PC-9 (cell line): ENCODE measurements at regions not wholly inside any gene's neighbourhood (a gene's known extent, or its start where the extent isn't known, plus 50 kb on each side); places are given as distances from the start of the nearest gene placed in this dataset.

Experiments
- BruUV-seq: library from RNA; stranded (reverse); fragments of 400-500 nt; replicated peaks from 2 replicates; lab custom pipeline; 2021; lab: Mats Ljungman, UMichigan
- CTCF ChIA-PET: fragments of 300-600 bp; sonication (Branson Sonifier 250); formaldehyde crosslinking; loops from one replicate; lab custom pipeline; 2022; ENCODE audit warnings: antibody characterized with exemption; lab: Charles Lee
- POLR2A ChIA-PET: fragments of 300-600 bp; sonication (Branson Sonifier 250); formaldehyde crosslinking; loops from one replicate; lab custom pipeline; 2022; ENCODE audit warnings: antibody characterized with exemption; ENCODE audit not compliant: unreplicated experiment; lab: Charles Lee
- DNase-seq, 2 experiments: peaks; one replicate each; pipeline versions ENCODE4 v3.0.0 to v3.0.0-alpha.2; 2015 to 2022; ENCODE audit warnings: mixed read lengths in 1 of 2
- H2AFZ ChIP-seq: fragments of 200-600 bp; sonication (generic); 2 replicates; pipeline ENCODE4 v1.8.1; 2017; ENCODE audit warnings: antibody characterized with exemption
- H3F3A ChIP-seq: fragments of 200-600 bp; sonication (generic); 2 replicates; pipeline ENCODE4 v1.8.1; 2017; ENCODE audit warnings: antibody characterized with exemption, mild to moderate bottlenecking, low read depth; ENCODE audit not compliant: insufficient read depth
- H3K27ac ChIP-seq: fragments of 200-600 bp; sonication (generic); 2 replicates; pipeline ENCODE4 v1.6.1; 2016; ENCODE audit warnings: mixed run types
- H3K27me3 ChIP-seq: fragments of 200-600 bp; sonication (generic); 2 replicates; pipeline ENCODE4 v1.6.1; 2016; ENCODE audit warnings: low read depth, mixed run types; ENCODE audit not compliant: insufficient read depth
- H3K36me3 ChIP-seq: fragments of 200-600 bp; sonication (generic); 2 replicates; pipeline ENCODE4 v1.6.1; 2016; ENCODE audit warnings: low read depth, mixed run types
- H3K4me1 ChIP-seq: fragments of 200-600 bp; sonication (generic); replicated peaks from 2 replicates; pipeline ENCODE4 v1.6.1; 2016; ENCODE audit warnings: mixed run types; ENCODE audit not compliant: insufficient read depth
- H3K4me2 ChIP-seq: fragments of 200-600 bp; sonication (generic); 2 replicates; pipeline ENCODE4 v1.6.1; 2017; ENCODE audit warnings: mixed run types
- H3K4me3 ChIP-seq: fragments of 200-600 bp; sonication (generic); 2 replicates; pipeline ENCODE4 v1.6.1; 2016; ENCODE audit warnings: mixed run types
- H3K79me2 ChIP-seq: fragments of 200-600 bp; sonication (generic); 2 replicates; pipeline ENCODE4 v1.6.1; 2017; ENCODE audit warnings: low read depth, mixed run types
- H3K9me2 ChIP-seq: fragments of 200-600 bp; sonication (generic); 2 replicates; pipeline ENCODE4 v1.8.1; 2017; ENCODE audit warnings: mild to moderate bottlenecking; ENCODE audit not compliant: insufficient read depth
- H3K9me3 ChIP-seq: fragments of 200-600 bp; sonication (generic); 2 replicates; pipeline ENCODE4 v1.8.1; 2016; ENCODE audit warnings: low read depth; ENCODE audit not compliant: insufficient read depth
- H4K20me1 ChIP-seq: fragments of 200-600 bp; sonication (generic); 2 replicates; pipeline ENCODE4 v1.8.1; 2017; ENCODE audit not compliant: insufficient read depth
- EZH2 ChIP-seq: fragments of 200-600 bp; sonication (generic); IDR thresholded peaks from 2 replicates; pipeline ENCODE4 v1.8.0; 2017; ENCODE audit warnings: antibody characterized with exemption, low read depth
- intact Hi-C: fragments of 100-400 bp; cut with micrococcal nuclease; formaldehyde crosslinking; loops from one replicate; pipeline ENCODE4 v1.10.0; 2022; ENCODE audit not compliant: unreplicated experiment
- TF ChIP-seq, protein P1 (sequence below): fragments of 200-600 bp; sonication (generic); conservative IDR thresholded peaks from 2 replicates; pipeline ENCODE4 v1.6.1; 2017; ENCODE audit warnings: mixed run types, antibody characterized with exemption, mild to moderate bottlenecking, moderate library complexity

GRCh38 chr13:44237881-44238421 is 135.7 kb upstream of the SERP2 start:
- CTCF ChIA-PET: interaction anchor here (0.6 kb wide), 1 partner anchor 100 kb away, joined by 6 read pairs; no protein-coding TSS in a partner anchor
- no peak overlapping the region for H2AFZ ChIP-seq

GRCh38 chr13:44240611-44241145 is 132.9 kb upstream of the SERP2 start:
- no peaks in the 10 kb centered on the region for H4K20me1 ChIP-seq
- H3K9me2 ChIP-seq: no peaks in the 10 kb centered on the region
- DNase-seq: no peak
- no peaks in the 10 kb centered on the region for H3K27me3 ChIP-seq
- no peak for TF ChIP-seq EZH2
- TF ChIP-seq, protein P1, sequence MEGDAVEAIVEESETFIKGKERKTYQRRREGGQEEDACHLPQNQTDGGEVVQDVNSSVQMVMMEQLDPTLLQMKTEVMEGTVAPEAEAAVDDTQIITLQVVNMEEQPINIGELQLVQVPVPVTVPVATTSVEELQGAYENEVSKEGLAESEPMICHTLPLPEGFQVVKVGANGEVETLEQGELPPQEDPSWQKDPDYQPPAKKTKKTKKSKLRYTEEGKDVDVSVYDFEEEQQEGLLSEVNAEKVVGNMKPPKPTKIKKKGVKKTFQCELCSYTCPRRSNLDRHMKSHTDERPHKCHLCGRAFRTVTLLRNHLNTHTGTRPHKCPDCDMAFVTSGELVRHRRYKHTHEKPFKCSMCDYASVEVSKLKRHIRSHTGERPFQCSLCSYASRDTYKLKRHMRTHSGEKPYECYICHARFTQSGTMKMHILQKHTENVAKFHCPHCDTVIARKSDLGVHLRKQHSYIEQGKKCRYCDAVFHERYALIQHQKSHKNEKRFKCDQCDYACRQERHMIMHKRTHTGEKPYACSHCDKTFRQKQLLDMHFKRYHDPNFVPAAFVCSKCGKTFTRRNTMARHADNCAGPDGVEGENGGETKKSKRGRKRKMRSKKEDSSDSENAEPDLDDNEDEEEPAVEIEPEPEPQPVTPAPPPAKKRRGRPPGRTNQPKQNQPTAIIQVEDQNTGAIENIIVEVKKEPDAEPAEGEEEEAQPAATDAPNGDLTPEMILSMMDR: no peak
- intact Hi-C loops: loop anchor here (10.0 kb wide), 1 partner anchor 734 kb away; no protein-coding TSS in a partner anchor
- H3F3A ChIP-seq: peaks cover 4% of the 10 kb centered on the region
- ChIA-PET POLR2A (no interaction called here), CTCF (no interaction called here)
- no peak overlapping the region for H3K4me3 ChIP-seq
- peaks cover 40% of the 10 kb centered on the region for H3K4me1 ChIP-seq
- no peaks in the 10 kb centered on the region for H3K36me3 ChIP-seq
- no peak overlapping the region for H3K4me2 ChIP-seq
- H3K27ac ChIP-seq: no peak overlapping the region
- no peaks in the 10 kb centered on the region; the same call in 1 of the 2 replicates for H3K9me3 ChIP-seq
- no TSS peak for BruUV-seq
- H2AFZ ChIP-seq: no peak overlapping the region
- H3K79me2 ChIP-seq: no peaks in the 10 kb centered on the region

More at GRCh38 chr13:44237881-44238421, 135.7 kb upstream of the SERP2 start:
- H3K79me2 ChIP-seq: no peaks in the 10 kb centered on the region
- no peaks in the 10 kb centered on the region for H3K36me3 ChIP-seq
- no peak for TF ChIP-seq EZH2
- TF ChIP-seq, protein P1: no peak
- POLR2A ChIA-PET: interaction anchor here (0.6 kb wide), 1 partner anchor 197 kb away, joined by 6 read pairs; no protein-coding TSS in a partner anchor
- 0 out of 2 replicates have a peak overlapping the region, but pooled peaks have one; percentile 38 for H3K4me2 ChIP-seq
- no peaks in the 10 kb centered on the region; the same call in 1 of the 2 replicates for H3K9me3 ChIP-seq
- H3K27me3 ChIP-seq: no peaks in the 10 kb centered on the region
- peaks cover 3% of the 10 kb centered on the region; the same call in 1 of the 2 replicates for H3F3A ChIP-seq
- no peaks in the 10 kb centered on the region for H4K20me1 ChIP-seq
- intact Hi-C loops: loop anchor here (2.0 kb wide), 1 partner anchor 69 kb away; no protein-coding TSS in a partner anchor
- BruUV-seq: no TSS peak
- peaks cover 39% of the 10 kb centered on the region for H3K4me1 ChIP-seq
- H3K9me2 ChIP-seq: no peaks in the 10 kb centered on the region
- H3K27ac ChIP-seq: peak overlapping the region; percentile 58
- no peak overlapping the region for H3K4me3 ChIP-seq
- DNase-seq: no peak

DNA sequence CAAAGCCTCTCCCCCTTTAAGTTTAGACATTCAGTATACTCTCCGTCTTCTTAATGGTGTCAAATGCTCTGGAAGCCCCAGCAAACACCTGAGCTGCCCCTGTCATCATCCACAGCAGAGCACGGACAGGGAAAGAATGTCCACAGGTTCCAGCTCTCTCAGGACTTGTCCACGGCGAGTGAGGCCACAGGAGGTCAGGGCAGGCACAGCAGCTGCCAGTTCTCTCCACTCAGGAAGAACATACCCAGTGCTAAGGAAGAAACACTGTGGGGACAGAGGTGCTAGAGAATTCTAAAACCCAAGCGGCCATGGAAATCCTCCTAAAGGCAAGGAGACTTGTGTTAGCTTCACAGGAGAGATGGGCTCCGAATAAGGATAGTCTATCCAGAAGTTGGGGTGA is 132.0 kb upstream of the SERP2 start:
- Histone ChIP-seq H3K27me3 (no peaks in the 10 kb centered on the region), H2AFZ (no peak overlapping the region), H3K4me3 (no peak overlapping the region), H3K79me2 (no peaks in the 10 kb centered on the region), H3F3A (peaks cover 4% of the 10 kb centered on the region), H3K9me2 (no peaks in the 10 kb centered on the region), H4K20me1 (no peaks in the 10 kb centered on the region), H3K27ac (no peak overlapping the region), H3K4me1 (peaks cover 32% of the 10 kb centered on the region), H3K9me3 (no peaks in the 10 kb centered on the region; the same call in 1 of the 2 replicates), H3K36me3 (no peaks in the 10 kb centered on the region), H3K4me2 (no peak overlapping the region)
- CTCF ChIA-PET: no interaction called here
- DNase-seq: no peak
- POLR2A ChIA-PET: no interaction called here
- no TSS peak for BruUV-seq
- intact Hi-C loops: loop anchor here (2.0 to 10.0 kb wide), 3 partner anchors 71 to 733 kb away; no protein-coding TSS in a partner anchor
- TF ChIP-seq, protein P1: no peak
- TF ChIP-seq EZH2: no peak
